ENCODE measurements at regions not wholly inside any gene's neighbourhood (a gene's known extent, or its start where the extent isn't known, plus 50 kb on each side); places are given as distances from the start of the nearest gene placed in this dataset.

DNA sequence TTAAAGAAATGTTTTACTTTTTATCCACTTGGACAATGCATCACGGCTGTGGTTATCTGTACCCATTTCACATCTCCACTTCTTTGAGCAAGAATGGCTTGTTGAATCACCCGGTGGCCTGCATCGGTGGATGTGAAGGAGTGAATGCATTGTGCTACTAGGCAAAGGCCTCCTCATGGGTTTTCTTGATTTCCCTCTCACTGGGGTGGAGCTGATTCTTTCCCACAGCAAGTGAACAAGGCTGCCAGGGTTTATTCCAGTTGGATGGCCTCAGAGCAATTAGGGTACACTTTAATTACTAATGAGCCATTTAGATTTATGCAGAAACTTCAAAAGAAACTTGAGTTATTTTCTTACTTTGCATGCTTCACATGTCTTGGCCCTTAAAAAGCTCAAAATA is 387.1 kb downstream of the RND3 start:
- TF ChIP-seq, protein P1, sequence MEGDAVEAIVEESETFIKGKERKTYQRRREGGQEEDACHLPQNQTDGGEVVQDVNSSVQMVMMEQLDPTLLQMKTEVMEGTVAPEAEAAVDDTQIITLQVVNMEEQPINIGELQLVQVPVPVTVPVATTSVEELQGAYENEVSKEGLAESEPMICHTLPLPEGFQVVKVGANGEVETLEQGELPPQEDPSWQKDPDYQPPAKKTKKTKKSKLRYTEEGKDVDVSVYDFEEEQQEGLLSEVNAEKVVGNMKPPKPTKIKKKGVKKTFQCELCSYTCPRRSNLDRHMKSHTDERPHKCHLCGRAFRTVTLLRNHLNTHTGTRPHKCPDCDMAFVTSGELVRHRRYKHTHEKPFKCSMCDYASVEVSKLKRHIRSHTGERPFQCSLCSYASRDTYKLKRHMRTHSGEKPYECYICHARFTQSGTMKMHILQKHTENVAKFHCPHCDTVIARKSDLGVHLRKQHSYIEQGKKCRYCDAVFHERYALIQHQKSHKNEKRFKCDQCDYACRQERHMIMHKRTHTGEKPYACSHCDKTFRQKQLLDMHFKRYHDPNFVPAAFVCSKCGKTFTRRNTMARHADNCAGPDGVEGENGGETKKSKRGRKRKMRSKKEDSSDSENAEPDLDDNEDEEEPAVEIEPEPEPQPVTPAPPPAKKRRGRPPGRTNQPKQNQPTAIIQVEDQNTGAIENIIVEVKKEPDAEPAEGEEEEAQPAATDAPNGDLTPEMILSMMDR (IDR thresholded peaks at IDR 0.05; ENCODE audit: unreplicated experiment): no peak
- H3K27ac Mint-ChIP-seq (ENCODE audit: unreplicated experiment): no peak overlapping the region
- peaks cover 12% of the 10 kb centered on the region for H3K4me1 Mint-ChIP-seq (ENCODE audit: unreplicated experiment)
- no peak overlapping the region for H3K4me3 Mint-ChIP-seq (ENCODE audit: unreplicated experiment)
- H3K9me3 Mint-ChIP-seq (ENCODE audit: unreplicated experiment): no peaks in the 10 kb centered on the region
- H3K36me3 Mint-ChIP-seq (ENCODE audit: low read depth, unreplicated experiment): no peaks in the 10 kb centered on the region
- no peak for DNase-seq (ENCODE audit: low spot score)
- no peaks in the 10 kb centered on the region for H3K27me3 Mint-ChIP-seq (ENCODE audit: unreplicated experiment)

DNA sequence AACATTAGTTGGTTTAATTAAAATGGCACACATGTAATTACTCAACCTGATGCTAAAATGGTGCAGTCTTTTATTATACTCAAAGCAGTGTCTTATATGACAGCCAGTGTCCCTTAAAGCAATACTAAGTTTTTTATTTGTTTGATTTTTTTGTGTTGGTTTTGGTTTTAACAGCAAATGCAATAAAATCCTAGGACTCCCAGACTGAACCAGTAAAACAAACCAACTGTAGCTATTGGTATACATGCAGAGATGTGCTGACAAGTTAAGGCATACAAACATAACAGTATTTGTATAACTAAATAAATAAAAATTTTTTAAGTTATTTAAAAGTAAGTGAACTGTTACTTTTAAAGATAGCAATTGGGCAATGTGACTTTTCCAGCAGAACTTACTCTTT is 387.7 kb downstream of the RND3 start:
- H3K27me3 Mint-ChIP-seq (ENCODE audit: unreplicated experiment): no peaks in the 10 kb centered on the region

DNA sequence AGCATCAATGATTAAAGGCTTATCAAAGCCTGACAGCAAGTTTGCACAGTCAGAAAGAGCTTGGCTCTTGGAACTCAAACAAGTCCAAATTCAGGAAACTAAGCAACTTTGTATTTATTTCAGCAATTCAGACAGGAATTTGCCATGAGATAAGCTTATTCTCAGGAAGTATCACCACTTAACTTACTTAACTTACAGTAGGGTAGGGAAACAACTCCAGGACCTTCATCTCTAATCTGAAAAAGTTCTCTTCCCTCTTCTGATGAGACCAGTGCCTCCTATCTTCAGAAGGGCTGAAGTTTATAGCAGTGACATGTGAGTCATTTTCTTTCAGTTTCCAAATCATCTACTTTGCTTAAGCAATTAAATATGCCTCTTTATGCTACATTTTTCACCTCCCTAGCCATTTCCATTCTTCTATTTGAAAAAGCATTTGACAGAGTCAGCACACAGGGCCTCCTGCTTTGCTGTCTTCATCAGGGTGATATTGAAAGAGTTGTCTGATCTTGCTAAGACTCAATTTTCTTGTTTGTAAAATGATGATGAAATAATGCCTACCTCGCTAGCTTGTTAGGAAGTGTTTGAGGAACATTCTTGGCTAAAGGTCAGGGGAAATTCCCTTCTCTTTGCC is 389.5 kb downstream of the RND3 start:
- Mint-ChIP-seq H3K27ac (ENCODE audit: unreplicated experiment) (peak overlapping the region; percentile 64), H3K36me3 (ENCODE audit: low read depth, unreplicated experiment) (no peaks in the 10 kb centered on the region), H3K27me3 (ENCODE audit: unreplicated experiment) (no peaks in the 10 kb centered on the region), H3K9me3 (ENCODE audit: unreplicated experiment) (no peaks in the 10 kb centered on the region), H3K4me3 (ENCODE audit: unreplicated experiment) (no peak overlapping the region), H3K4me1 (ENCODE audit: unreplicated experiment) (peaks cover 12% of the 10 kb centered on the region)
- no peak for DNase-seq (ENCODE audit: low spot score)
- TF ChIP-seq, protein P1 (IDR thresholded peaks at IDR 0.05; ENCODE audit: unreplicated experiment): no peak

More for the DNA sequence above, 387.7 kb downstream of the RND3 start:
- H3K9me3 Mint-ChIP-seq (ENCODE audit: unreplicated experiment): no peaks in the 10 kb centered on the region
- no peak overlapping the region for H3K4me3 Mint-ChIP-seq (ENCODE audit: unreplicated experiment)
- peaks cover 12% of the 10 kb centered on the region for H3K4me1 Mint-ChIP-seq (ENCODE audit: unreplicated experiment)
- no peaks in the 10 kb centered on the region for H3K36me3 Mint-ChIP-seq (ENCODE audit: low read depth, unreplicated experiment)
- no peak for DNase-seq (ENCODE audit: low spot score)
- H3K27ac Mint-ChIP-seq (ENCODE audit: unreplicated experiment): no peak overlapping the region
- TF ChIP-seq, protein P1 (IDR thresholded peaks at IDR 0.05; ENCODE audit: unreplicated experiment): no peak

DNA sequence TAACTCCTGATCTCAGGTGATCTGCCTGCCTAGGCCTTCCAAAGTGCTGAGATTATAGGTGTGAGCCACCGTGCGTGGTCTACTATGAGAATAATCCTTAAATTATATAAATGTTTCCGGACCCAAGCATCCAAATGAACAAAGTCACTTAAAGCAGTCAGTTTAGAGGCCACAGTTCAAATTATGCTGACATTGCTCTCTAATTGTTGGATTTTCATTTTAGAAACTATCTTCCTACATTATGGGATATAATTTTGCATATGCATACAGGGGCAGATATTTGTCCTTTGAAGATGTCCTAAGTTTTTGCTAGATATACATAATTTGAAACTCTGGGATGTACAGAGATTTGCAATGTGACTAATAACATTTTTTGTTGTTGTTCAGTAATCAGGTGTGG is 390.1 kb downstream of the RND3 start:
- Mint-ChIP-seq H3K4me3 (ENCODE audit: unreplicated experiment) (no peak overlapping the region), H3K4me1 (ENCODE audit: unreplicated experiment) (peaks cover 12% of the 10 kb centered on the region), H3K27me3 (ENCODE audit: unreplicated experiment) (no peaks in the 10 kb centered on the region), H3K9me3 (ENCODE audit: unreplicated experiment) (no peaks in the 10 kb centered on the region), H3K27ac (ENCODE audit: unreplicated experiment) (no peak overlapping the region), H3K36me3 (ENCODE audit: low read depth, unreplicated experiment) (no peaks in the 10 kb centered on the region)
- TF ChIP-seq, protein P1 (IDR thresholded peaks at IDR 0.05; ENCODE audit: unreplicated experiment): no peak
- DNase-seq (ENCODE audit: low spot score): no peak

DNA sequence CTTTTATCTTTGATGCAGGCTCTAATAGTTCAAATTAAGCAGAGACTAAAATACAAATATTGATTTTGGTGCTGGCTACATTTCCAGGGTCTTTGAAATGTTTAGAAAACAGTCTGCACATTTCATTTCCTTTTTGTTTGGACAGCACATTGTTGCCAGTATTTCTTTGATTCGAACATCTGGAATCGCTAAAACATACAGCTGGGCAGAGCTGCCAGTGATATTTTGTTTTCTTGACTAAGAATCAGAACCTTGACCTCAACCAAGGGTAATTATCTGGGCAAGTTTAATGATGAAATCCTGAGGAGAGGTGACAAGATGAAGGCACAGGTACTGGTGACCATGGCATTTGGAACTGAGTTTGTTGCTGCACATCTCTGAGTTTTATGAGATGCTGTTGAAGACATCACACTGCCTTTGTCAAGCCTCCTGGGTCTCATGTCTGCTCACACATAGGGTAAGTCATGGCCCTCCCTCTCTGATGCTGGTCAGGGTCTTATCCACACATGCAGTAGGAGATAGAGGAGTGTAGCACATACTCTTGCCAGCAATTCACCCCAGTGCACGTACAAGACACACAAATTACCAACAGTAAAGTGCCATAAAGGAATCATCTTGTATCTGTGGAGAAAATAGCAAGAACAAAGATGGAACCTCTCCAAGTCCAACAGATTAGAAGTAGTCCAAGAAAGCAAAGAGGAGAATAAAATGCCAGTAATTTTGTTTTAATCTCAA is 391.9 kb downstream of the RND3 start:
- DNase-seq (ENCODE audit: low spot score): no peak
- no peaks in the 10 kb centered on the region for H3K27me3 Mint-ChIP-seq (ENCODE audit: unreplicated experiment)
- TF ChIP-seq, protein P1 (IDR thresholded peaks at IDR 0.05; ENCODE audit: unreplicated experiment): no peak
- no peaks in the 10 kb centered on the region for H3K36me3 Mint-ChIP-seq (ENCODE audit: low read depth, unreplicated experiment)
- H3K4me3 Mint-ChIP-seq (ENCODE audit: unreplicated experiment): no peak overlapping the region
- no peak overlapping the region for H3K27ac Mint-ChIP-seq (ENCODE audit: unreplicated experiment)
- H3K4me1 Mint-ChIP-seq (ENCODE audit: unreplicated experiment): peaks cover 8% of the 10 kb centered on the region
- no peaks in the 10 kb centered on the region for H3K9me3 Mint-ChIP-seq (ENCODE audit: unreplicated experiment)
